Stimulated activated effector memory CD8-positive, alpha-beta T cell treated with anti-CD3 and anti-CD28 coated beads, Interleukin-12 subunit alpha, Interleukin-12 subunit beta, amount 100 ng/mL, for 72 hours (primary cell): ENCODE measurements at regions not wholly inside any gene's neighbourhood (a gene's known extent, or its start where the extent isn't known, plus 50 kb on each side); places are given as distances from the start of the nearest gene placed in this dataset.
A peak's percentile ranks its signal among the peaks of the same experiment; 100 is the strongest.

Source experiments
- ATAC-seq: fragments of 150-1000 bp; cut with Tn5 transposase; 2 replicates; pipeline ENCODE4 v1.10.0; 2021
- DNase-seq, 2 donors: peaks; one replicate each; pipeline ENCODE4 v3.0.0; 2021 to 2022; ENCODE audit warnings: low spot score in 2 of 2
- H3K27ac Mint-ChIP-seq: one replicate; pipeline ENCODE4 v1.8.0; 2022; ENCODE audit warnings: mild to moderate bottlenecking, mixed read lengths
- H3K36me3 Mint-ChIP-seq: one replicate; pipeline ENCODE4 v1.8.0; 2022; ENCODE audit warnings: mild to moderate bottlenecking, mixed read lengths
- H3K4me1 Mint-ChIP-seq: one replicate; pipeline ENCODE4 v1.8.0; 2022; ENCODE audit warnings: mixed read lengths
- H3K4me3 Mint-ChIP-seq: one replicate; pipeline ENCODE4 v1.8.0; 2022; ENCODE audit warnings: mild to moderate bottlenecking, mixed read lengths
- H3K9me3 Mint-ChIP-seq: one replicate; pipeline ENCODE4 v1.8.0; 2022; ENCODE audit warnings: mixed read lengths

GRCh38 chr13:97574926-97575325 is 141.0 kb downstream of the RAP2A start:
- Mint-ChIP-seq H3K36me3 (no peaks in the 10 kb centered on the region), H3K4me3 (no peak overlapping the region), H3K27ac (no peak overlapping the region), H3K4me1 (no peaks in the 10 kb centered on the region), H3K9me3 (no peaks in the 10 kb centered on the region)
- DNase-seq (no peak), ATAC-seq (no peak)

DNA sequence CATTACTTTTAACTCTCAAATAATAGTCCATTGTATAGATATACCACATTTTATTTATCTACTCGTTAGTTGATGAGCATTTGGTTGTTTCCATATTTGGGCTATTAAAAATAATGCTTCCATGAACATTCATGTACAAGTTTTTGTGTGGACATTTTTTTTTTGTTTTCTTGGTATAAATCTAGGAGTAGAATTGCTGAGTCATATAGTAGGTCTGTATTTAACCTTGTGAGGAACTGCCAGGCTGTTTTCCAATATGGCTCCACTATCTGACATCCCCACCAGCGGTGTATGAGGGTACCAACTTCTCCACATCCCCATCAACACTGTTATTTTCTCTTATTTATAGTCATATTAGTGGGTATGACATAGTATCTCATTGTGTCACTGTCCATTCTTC is 143.1 kb downstream of the RAP2A start:
- no peak overlapping the region for H3K27ac Mint-ChIP-seq
- no peak overlapping the region for H3K4me3 Mint-ChIP-seq
- ATAC-seq (no peak), DNase-seq (no peak)
- H3K36me3 Mint-ChIP-seq: no peaks in the 10 kb centered on the region
- no peaks in the 10 kb centered on the region for H3K4me1 Mint-ChIP-seq
- no peaks in the 10 kb centered on the region for H3K9me3 Mint-ChIP-seq

- Mint-ChIP-seq H3K27ac (no peak overlapping the region), H3K4me1 (peaks cover 6% of the 10 kb centered on the region), H3K9me3 (no peaks in the 10 kb centered on the region), H3K4me3 (no peak overlapping the region), H3K36me3 (no peaks in the 10 kb centered on the region)
- no peak for ATAC-seq
- DNase-seq: no peak
These were observed 148.2 kb downstream of the RAP2A start for GRCh38 chr13:97582170-97582569.

- Mint-ChIP-seq H3K4me1 (peaks cover 6% of the 10 kb centered on the region), H3K27ac (no peak overlapping the region)
These were observed 150.0 kb downstream of the RAP2A start for GRCh38 chr13:97583907-97584497.

GRCh38 chr13:97586941-97587340 is 153.0 kb downstream of the RAP2A start:
- no peaks in the 10 kb centered on the region for H3K36me3 Mint-ChIP-seq
- ATAC-seq: no peak
- H3K4me1 Mint-ChIP-seq: peaks cover 6% of the 10 kb centered on the region
- H3K4me3 Mint-ChIP-seq: no peak overlapping the region
- H3K9me3 Mint-ChIP-seq: no peaks in the 10 kb centered on the region
- no peak for DNase-seq
- no peak overlapping the region for H3K27ac Mint-ChIP-seq

More at GRCh38 chr13:97583907-97584497, 150.0 kb downstream of the RAP2A start:
- DNase-seq (no peak), ATAC-seq (no peak)
- Mint-ChIP-seq H3K9me3 (no peaks in the 10 kb centered on the region), H3K4me3 (no peak overlapping the region), H3K36me3 (no peaks in the 10 kb centered on the region)

DNA sequence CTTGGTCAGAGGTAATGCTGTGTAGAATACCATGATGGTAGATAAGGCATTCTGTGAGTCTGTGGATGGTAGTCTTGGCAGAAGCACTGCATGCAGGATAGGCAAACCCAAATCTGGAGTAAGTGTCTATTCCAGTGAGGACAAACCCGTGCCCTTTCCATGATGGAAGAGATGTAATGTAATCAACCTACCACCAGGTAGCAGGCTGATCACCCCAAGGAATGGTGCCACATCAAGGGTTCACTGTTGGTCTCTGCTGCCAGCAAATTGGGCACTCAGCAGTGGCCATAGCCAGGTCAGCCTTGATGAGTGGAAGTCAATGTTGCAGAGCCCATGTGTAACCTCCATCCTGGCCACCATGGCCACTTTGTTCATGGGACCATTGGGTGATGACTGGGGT is 155.0 kb downstream of the RAP2A start:
- H3K9me3 Mint-ChIP-seq: no peaks in the 10 kb centered on the region
- no peak for DNase-seq
- no peak overlapping the region for H3K4me3 Mint-ChIP-seq
- H3K36me3 Mint-ChIP-seq: no peaks in the 10 kb centered on the region
- no peak for ATAC-seq
- no peaks in the 10 kb centered on the region for H3K4me1 Mint-ChIP-seq
- H3K27ac Mint-ChIP-seq: no peak overlapping the region

- no peak for DNase-seq
- no peak for ATAC-seq
- H3K9me3 Mint-ChIP-seq: no peaks in the 10 kb centered on the region
- no peaks in the 10 kb centered on the region for H3K36me3 Mint-ChIP-seq
- H3K27ac Mint-ChIP-seq: no peak overlapping the region
- no peak overlapping the region for H3K4me3 Mint-ChIP-seq
- H3K4me1 Mint-ChIP-seq: no peaks in the 10 kb centered on the region
These were observed 166.6 kb downstream of the RAP2A start for GRCh38 chr13:97600458-97601075.

DNA sequence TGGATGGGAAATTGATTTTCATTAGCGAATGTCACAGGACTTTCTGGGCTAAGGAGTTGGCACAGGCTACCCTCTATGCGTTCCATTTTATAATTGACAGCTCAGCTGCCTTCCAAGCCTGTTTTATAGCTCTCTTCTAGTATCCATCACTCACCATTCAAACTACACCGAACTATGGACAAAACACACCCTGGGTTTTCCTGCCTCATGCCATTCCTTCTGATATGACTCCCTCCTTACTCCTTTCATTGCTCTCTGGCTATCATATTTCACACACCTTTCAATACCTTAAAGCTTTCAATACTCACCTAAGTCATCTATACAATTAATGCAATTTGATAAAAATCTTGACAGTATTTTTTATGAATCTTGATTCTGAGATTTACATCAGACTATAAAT is 181.3 kb downstream of the RAP2A start:
- H3K4me3 Mint-ChIP-seq: no peak overlapping the region
- H3K36me3 Mint-ChIP-seq: no peaks in the 10 kb centered on the region
- no peak for DNase-seq
- H3K9me3 Mint-ChIP-seq: no peaks in the 10 kb centered on the region
- no peak for ATAC-seq
- no peaks in the 10 kb centered on the region for H3K4me1 Mint-ChIP-seq
- no peak overlapping the region for H3K27ac Mint-ChIP-seq

DNA sequence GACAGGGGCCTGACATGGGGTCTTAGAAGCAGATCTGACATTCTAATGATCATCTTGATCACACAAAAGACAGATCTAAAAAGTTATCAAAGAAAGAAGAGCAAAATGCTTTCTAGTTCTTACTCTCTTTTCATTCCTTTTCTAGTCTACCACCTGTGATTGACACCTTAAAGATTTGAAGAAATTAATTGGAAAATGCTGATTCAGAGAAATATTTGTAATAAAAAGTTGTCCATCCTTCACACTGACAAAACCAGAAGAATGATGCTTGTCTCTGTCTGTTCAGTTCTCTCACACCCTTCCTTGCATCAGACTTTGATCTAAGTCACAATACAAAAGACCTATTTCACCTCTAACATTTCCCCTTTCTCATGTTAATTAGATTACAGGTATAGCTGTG is 182.4 kb downstream of the RAP2A start:
- ATAC-seq (no peak), DNase-seq (no peak)
- Mint-ChIP-seq H3K36me3 (no peaks in the 10 kb centered on the region), H3K4me1 (no peaks in the 10 kb centered on the region), H3K27ac (no peak overlapping the region), H3K4me3 (no peak overlapping the region), H3K9me3 (no peaks in the 10 kb centered on the region)

DNA sequence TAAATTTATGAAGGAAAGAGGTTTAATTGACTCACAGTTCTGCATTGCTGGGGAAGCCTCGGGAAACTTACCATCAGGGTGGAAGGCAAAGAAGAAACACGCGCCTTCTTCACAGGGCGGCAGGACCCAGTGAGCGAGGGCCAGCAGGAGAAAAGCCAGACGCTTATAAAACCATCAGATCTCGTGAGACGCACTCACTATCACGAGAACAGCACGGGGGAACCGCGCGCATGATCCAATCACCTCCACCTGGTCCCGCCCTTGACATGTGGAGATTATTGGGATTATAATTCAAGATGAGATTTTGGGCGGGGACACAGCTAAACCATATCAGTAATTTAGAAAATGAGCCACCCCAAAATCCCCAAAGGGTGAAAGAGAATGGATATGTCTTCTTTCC is 187.1 kb downstream of the RAP2A start:
- Mint-ChIP-seq H3K36me3 (no peaks in the 10 kb centered on the region), H3K4me3 (no peak overlapping the region), H3K27ac (no peak overlapping the region), H3K4me1 (no peaks in the 10 kb centered on the region), H3K9me3 (no peaks in the 10 kb centered on the region)
- no peak for ATAC-seq
- no peak for DNase-seq

DNA sequence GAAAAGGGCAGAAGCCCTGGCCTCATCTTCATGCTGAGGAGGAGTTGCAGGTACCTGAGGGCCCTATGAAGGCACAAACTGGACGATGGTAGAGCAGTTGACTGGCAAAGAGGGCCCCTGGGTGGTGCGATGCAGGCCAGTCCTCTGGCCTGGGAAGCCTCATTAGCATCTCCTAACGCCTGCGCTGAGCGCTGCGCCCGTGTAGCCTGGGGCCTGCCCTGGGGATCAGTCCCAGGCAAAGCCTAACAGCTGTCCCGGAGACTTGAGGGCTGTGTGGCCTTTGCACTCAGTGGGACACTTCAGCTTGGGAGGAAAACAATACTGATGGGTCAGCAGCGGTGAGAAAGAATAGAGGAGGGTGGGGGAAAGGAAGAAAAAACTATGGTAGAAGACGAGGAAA is 187.7 kb downstream of the RAP2A start:
- ATAC-seq: peak; percentile 31
- no peaks in the 10 kb centered on the region for H3K9me3 Mint-ChIP-seq

DNA sequence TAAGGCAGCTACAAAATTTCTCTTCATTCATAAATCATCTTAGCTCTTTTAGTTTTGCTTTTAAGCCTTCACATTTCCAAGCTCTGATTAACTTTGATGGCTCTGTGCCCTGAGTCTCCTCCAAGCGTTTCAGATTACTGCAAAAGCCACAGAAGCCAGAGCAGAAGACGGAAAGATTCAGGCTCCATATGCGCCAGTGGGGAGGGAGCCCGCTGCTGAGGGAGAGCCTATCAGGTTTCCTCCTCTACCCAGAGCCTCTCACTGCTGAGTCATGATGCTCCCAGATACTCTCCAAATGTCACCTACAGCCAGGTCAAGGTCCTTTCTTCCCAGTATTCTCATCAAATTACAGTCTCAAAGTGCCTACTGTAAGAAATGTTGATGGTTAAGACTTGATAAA is 193.6 kb downstream of the RAP2A start:
- Mint-ChIP-seq H3K27ac (no peak overlapping the region), H3K36me3 (no peaks in the 10 kb centered on the region), H3K4me3 (no peak overlapping the region), H3K9me3 (peaks cover 6% of the 10 kb centered on the region), H3K4me1 (no peaks in the 10 kb centered on the region)
- DNase-seq: no peak
- ATAC-seq: no peak

More for the DNA sequence above, 187.7 kb downstream of the RAP2A start:
- no peak overlapping the region for H3K4me3 Mint-ChIP-seq
- no peaks in the 10 kb centered on the region for H3K36me3 Mint-ChIP-seq
- H3K4me1 Mint-ChIP-seq: no peaks in the 10 kb centered on the region
- DNase-seq: no peak
- no peak overlapping the region for H3K27ac Mint-ChIP-seq

GRCh38 chr13:97629601-97630272 is 195.8 kb downstream of the RAP2A start:
- H3K27ac Mint-ChIP-seq: no peak overlapping the region

GRCh38 chr13:97630725-97631124 is 196.8 kb downstream of the RAP2A start:
- Mint-ChIP-seq H3K9me3 (peaks cover 6% of the 10 kb centered on the region), H3K4me3 (no peak overlapping the region), H3K4me1 (no peaks in the 10 kb centered on the region), H3K36me3 (no peaks in the 10 kb centered on the region), H3K27ac (no peak overlapping the region)
- ATAC-seq: peak; percentile 31
- no peak for DNase-seq

More at GRCh38 chr13:97629601-97630272, 195.8 kb downstream of the RAP2A start:
- no peaks in the 10 kb centered on the region for H3K4me1 Mint-ChIP-seq
- H3K36me3 Mint-ChIP-seq: no peaks in the 10 kb centered on the region
- no peak overlapping the region for H3K4me3 Mint-ChIP-seq
- H3K9me3 Mint-ChIP-seq: peaks cover 6% of the 10 kb centered on the region
- DNase-seq (no peak), ATAC-seq (no peak)

GRCh38 chr13:97631158-97631557 is 197.2 kb downstream of the RAP2A start:
- Mint-ChIP-seq H3K4me3 (no peak overlapping the region), H3K27ac (no peak overlapping the region), H3K9me3 (peaks cover 6% of the 10 kb centered on the region), H3K36me3 (no peaks in the 10 kb centered on the region), H3K4me1 (no peaks in the 10 kb centered on the region)
- peak; percentile 52 for ATAC-seq
- no peak for DNase-seq

DNA sequence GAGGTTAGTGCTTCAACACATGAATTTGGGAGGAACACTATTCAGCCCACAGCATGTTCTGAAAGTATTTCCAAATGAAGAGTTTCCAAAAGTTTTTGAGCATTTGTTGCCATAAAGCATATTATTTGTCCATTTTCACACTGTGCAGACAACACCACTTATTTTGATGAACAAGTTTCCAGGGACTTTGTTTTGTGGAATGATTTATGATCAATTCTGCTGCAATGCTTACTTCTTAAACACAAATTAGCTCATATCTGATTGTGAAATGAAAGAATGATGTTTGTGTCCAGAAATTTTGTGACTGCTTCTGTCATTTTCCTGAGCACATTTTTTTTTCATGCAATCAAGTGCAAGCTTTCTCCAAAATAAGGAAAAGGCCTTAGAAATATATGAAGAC is 205.3 kb downstream of the RAP2A start:
- Mint-ChIP-seq H3K36me3 (no peaks in the 10 kb centered on the region), H3K4me3 (no peak overlapping the region), H3K4me1 (no peaks in the 10 kb centered on the region), H3K27ac (no peak overlapping the region), H3K9me3 (no peaks in the 10 kb centered on the region)
- ATAC-seq: no peak
- DNase-seq: no peak
